Loucy (cell line): ENCODE measurements at regions not wholly inside any gene's neighbourhood (a gene's known extent, or its start where the extent isn't known, plus 50 kb on each side); places are given as distances from the start of the nearest gene placed in this dataset.
"Not testable (repeated sequence)": the region's sequence is repeated elsewhere in the genome, so short reads cannot be mapped to it uniquely, and the experiment has no call there.

Experiments used
- H2AFZ ChIP-seq: fragments of 200-600 bp; sonication (generic); 2 replicates; pipeline ENCODE4 v1.6.0; 2016; ENCODE audit warnings: antibody characterized with exemption, mild to moderate bottlenecking, low read length, moderate library complexity
- H3F3A ChIP-seq: fragments of 200-600 bp; 2 replicates; pipeline ENCODE4 v1.6.0; 2016; ENCODE audit warnings: antibody characterized with exemption, low read depth, mild to moderate bottlenecking
- H3K27me3 ChIP-seq: fragments of 200-600 bp; sonication (generic); 2 replicates; pipeline ENCODE4 v1.6.1; 2014; ENCODE audit warnings: low read length, mild to moderate bottlenecking; ENCODE audit not compliant: insufficient read depth, poor library complexity, severe bottlenecking
- H3K36me3 ChIP-seq: fragments of 200-600 bp; sonication (generic); 2 replicates; pipeline ENCODE4 v1.6.1; 2016; ENCODE audit warnings: low read length; ENCODE audit not compliant: insufficient read depth
- H3K4me1 ChIP-seq: fragments of 200-600 bp; sonication (generic); 2 replicates; pipeline ENCODE4 v1.5.1; 2014; ENCODE audit warnings: low read length, mild to moderate bottlenecking; ENCODE audit not compliant: insufficient read depth, poor library complexity, severe bottlenecking
- H3K4me2 ChIP-seq: fragments of 200-600 bp; sonication (generic); 2 replicates; pipeline ENCODE4 v1.6.0; 2014; ENCODE audit warnings: antibody characterized with exemption, low read length, low read depth, mild to moderate bottlenecking; ENCODE audit not compliant: poor library complexity, severe bottlenecking
- H3K4me3 ChIP-seq: fragments of 200-600 bp; sonication (generic); 2 replicates; pipeline ENCODE4 v1.5.1; 2014; ENCODE audit warnings: low read length, mild to moderate bottlenecking, mixed read lengths; ENCODE audit not compliant: poor library complexity, severe bottlenecking
- H3K79me2 ChIP-seq: fragments of 200-600 bp; sonication (generic); 2 replicates; pipeline ENCODE4 v1.6.1; 2014; ENCODE audit warnings: low read length; ENCODE audit not compliant: insufficient read depth
- H3K9ac ChIP-seq: fragments of 200-600 bp; sonication (generic); 2 replicates; pipeline ENCODE4 v1.6.0; 2014; ENCODE audit warnings: mild to moderate bottlenecking, low read depth, low read length, moderate library complexity; ENCODE audit not compliant: poor library complexity, severe bottlenecking
- H3K9me2 ChIP-seq: fragments of 200-600 bp; sonication (generic); replicated peaks from 2 replicates; pipeline ENCODE4 v1.6.1; 2016; ENCODE audit warnings: low read depth, low read length, mixed read lengths
- H3K9me3 ChIP-seq: fragments of 200-600 bp; sonication (generic); 2 replicates; pipeline ENCODE4 v1.6.1; 2014; ENCODE audit warnings: mild to moderate bottlenecking, antibody characterized with exemption, low read length, low read depth; ENCODE audit not compliant: insufficient read depth
- H4K20me1 ChIP-seq: fragments of 200-600 bp; sonication (generic); 2 replicates; pipeline ENCODE4 v1.6.0; 2014; ENCODE audit warnings: antibody characterized with exemption, low read length, mild to moderate bottlenecking; ENCODE audit not compliant: insufficient read depth, poor library complexity, severe bottlenecking
- EZH2phosphoT487 ChIP-seq: fragments of 200-600 bp; IDR thresholded peaks from 2 replicates; pipeline ENCODE4 v1.6.1; 2018; ENCODE audit warnings: antibody characterized with exemption, mild to moderate bottlenecking, moderate library complexity, borderline replicate concordance
- TF ChIP-seq, protein P1 (sequence below): fragments of 200-600 bp; sonication (generic); conservative IDR thresholded peaks from 2 replicates; pipeline ENCODE4 v1.5.1; 2014; ENCODE audit warnings: mild to moderate bottlenecking, antibody characterized with exemption, low read length

DNA sequence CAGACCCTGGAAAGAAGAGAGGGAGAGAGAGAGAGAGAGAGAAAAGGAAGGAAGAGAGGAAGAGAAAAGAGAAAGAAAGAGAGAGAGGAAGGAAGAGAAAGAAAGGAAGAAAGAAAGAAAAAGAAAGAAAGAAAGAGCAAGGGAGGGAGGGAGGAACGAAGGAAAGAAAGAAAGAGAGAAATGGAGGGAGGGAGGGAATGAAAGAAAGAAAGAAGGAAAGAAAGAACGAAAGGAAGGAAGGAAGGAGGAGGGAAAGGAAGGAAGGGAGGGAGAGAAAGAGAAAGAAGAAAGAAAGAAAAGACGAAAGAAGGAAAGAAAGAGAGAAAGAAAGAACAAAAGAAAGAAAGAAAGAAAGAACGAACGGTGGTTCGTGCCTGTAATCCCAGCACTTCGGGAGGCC is 133.4 kb downstream of the HNRNPD start:
- Histone ChIP-seq H3K36me3 (no peaks in the 10 kb centered on the region), H4K20me1 (no peaks in the 10 kb centered on the region), H3K4me3 (no peak overlapping the region), H3K79me2 (no peaks in the 10 kb centered on the region), H2AFZ (no peak overlapping the region), H3F3A (no peaks in the 10 kb centered on the region), H3K4me2 (no peak overlapping the region), H3K9ac (no peak overlapping the region), H3K9me2 (no peaks in the 10 kb centered on the region), H3K27me3 (no peaks in the 10 kb centered on the region), H3K4me1 (no peaks in the 10 kb centered on the region), H3K9me3 (no peaks in the 10 kb centered on the region)
- TF ChIP-seq, protein P1, sequence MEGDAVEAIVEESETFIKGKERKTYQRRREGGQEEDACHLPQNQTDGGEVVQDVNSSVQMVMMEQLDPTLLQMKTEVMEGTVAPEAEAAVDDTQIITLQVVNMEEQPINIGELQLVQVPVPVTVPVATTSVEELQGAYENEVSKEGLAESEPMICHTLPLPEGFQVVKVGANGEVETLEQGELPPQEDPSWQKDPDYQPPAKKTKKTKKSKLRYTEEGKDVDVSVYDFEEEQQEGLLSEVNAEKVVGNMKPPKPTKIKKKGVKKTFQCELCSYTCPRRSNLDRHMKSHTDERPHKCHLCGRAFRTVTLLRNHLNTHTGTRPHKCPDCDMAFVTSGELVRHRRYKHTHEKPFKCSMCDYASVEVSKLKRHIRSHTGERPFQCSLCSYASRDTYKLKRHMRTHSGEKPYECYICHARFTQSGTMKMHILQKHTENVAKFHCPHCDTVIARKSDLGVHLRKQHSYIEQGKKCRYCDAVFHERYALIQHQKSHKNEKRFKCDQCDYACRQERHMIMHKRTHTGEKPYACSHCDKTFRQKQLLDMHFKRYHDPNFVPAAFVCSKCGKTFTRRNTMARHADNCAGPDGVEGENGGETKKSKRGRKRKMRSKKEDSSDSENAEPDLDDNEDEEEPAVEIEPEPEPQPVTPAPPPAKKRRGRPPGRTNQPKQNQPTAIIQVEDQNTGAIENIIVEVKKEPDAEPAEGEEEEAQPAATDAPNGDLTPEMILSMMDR = no peak
- TF ChIP-seq EZH2phosphoT487 = no peak

DNA sequence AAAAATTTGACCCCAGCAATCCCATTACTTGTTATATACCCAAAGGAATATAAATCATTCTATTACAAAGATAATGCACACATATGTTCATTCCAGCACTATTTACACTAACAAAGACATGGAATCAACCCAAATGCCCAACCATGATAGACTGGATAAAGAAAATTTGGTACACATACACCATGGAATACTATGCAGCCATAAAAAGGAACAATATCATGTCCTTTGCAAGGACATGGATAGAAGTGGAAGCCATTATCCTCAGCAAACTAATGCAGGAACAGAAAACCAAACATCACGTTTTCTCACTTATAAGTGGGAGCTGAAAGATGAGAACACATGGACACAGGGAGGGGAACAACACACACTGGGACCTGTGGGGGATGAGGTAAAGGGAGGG is 136.6 kb downstream of the HNRNPD start:
- not testable (repeated sequence) for H3K9ac ChIP-seq, H3K9me3 ChIP-seq, H3F3A ChIP-seq, H3K27me3 ChIP-seq, H3K9me2 ChIP-seq, H3K4me3 ChIP-seq, H3K4me1 ChIP-seq, H4K20me1 ChIP-seq, H3K4me2 ChIP-seq, H2AFZ ChIP-seq, H3K36me3 ChIP-seq, H3K79me2 ChIP-seq

DNA sequence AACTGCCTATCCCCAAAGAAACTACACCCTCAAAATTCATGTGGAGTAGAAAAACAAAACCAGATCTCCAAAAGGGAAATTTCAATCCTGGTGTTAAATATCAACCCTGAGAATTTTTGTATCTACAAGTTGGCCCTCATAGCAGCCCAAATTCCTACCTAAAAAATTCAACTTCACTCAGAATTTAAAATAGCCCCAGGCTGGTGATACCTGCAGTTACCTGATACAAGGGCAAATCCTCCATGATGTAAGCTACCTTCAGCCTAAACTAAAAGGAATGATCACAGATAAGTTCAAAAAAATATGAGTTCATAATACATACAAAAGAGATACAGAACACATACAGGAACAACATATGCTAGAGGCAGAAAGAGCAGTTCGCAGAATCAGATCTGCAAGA is 138.4 kb downstream of the HNRNPD start:
- no peaks in the 10 kb centered on the region for H3K9me3 ChIP-seq
- H3F3A ChIP-seq = no peaks in the 10 kb centered on the region
- H3K36me3 ChIP-seq = no peaks in the 10 kb centered on the region
- no peak overlapping the region for H3K4me2 ChIP-seq
- H3K79me2 ChIP-seq = no peaks in the 10 kb centered on the region
- TF ChIP-seq, protein P1 = no peak
- TF ChIP-seq EZH2phosphoT487 = no peak
- no peaks in the 10 kb centered on the region for H3K9me2 ChIP-seq
- no peaks in the 10 kb centered on the region for H3K27me3 ChIP-seq
- no peak overlapping the region for H3K4me3 ChIP-seq
- H4K20me1 ChIP-seq = no peaks in the 10 kb centered on the region
- no peak overlapping the region for H3K9ac ChIP-seq
- no peaks in the 10 kb centered on the region for H3K4me1 ChIP-seq
- no peak overlapping the region for H2AFZ ChIP-seq

DNA sequence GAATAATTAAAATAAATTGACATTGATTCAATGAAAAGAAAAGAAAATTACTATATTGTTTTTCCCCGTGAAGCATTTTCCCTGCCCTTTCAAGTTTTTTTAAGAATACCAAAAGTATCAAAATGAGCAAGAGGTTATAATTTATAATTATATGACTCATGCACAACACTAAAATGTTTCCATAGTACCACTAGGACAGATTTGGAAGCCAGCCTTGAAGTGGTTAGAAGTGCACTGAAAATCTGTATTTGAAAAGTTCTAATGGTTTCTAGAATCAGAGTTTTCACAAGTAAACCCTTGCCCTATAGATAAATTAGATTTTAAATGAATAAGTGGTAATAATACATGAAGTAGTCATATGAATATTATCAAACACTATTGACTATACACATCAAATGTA is 140.9 kb downstream of the HNRNPD start:
- Histone ChIP-seq H3K4me1 (no peaks in the 10 kb centered on the region), H3K79me2 (no peaks in the 10 kb centered on the region), H3K27me3 (no peaks in the 10 kb centered on the region), H3K9me2 (no peaks in the 10 kb centered on the region), H3K9me3 (no peaks in the 10 kb centered on the region), H4K20me1 (no peaks in the 10 kb centered on the region), H3K9ac (no peak overlapping the region), H3F3A (no peaks in the 10 kb centered on the region), H2AFZ (no peak overlapping the region), H3K36me3 (no peaks in the 10 kb centered on the region), H3K4me3 (no peak overlapping the region), H3K4me2 (no peak overlapping the region)
- TF ChIP-seq, protein P1 = no peak
- TF ChIP-seq EZH2phosphoT487 = no peak
